T47D (cell line): ENCODE measurements at regions not wholly inside any gene's neighbourhood (a gene's known extent, or its start where the extent isn't known, plus 50 kb on each side); places are given as distances from the start of the nearest gene placed in this dataset.

Source experiments
- DNase-seq, 2 experiments: peaks; one replicate each; pipeline versions ENCODE4 v3.0.0 to v3.0.0-alpha.2; 2011 to 2012; ENCODE audit warnings: low read depth in 1 of 2, low spot score in 1 of 2
- JUND ChIP-seq: IDR thresholded peaks from 2 replicates; pipeline ENCODE4 v1.6.1; 2012; ENCODE audit warnings: low read depth
- in situ Hi-C: cut with HindIII; loops from 2 replicates; pipeline ENCODE4 v1.10.0; 2016; ENCODE audit warnings: low sequenced_read_pairs, low pct_unique_long_range_greater_than_20kb

DNA sequence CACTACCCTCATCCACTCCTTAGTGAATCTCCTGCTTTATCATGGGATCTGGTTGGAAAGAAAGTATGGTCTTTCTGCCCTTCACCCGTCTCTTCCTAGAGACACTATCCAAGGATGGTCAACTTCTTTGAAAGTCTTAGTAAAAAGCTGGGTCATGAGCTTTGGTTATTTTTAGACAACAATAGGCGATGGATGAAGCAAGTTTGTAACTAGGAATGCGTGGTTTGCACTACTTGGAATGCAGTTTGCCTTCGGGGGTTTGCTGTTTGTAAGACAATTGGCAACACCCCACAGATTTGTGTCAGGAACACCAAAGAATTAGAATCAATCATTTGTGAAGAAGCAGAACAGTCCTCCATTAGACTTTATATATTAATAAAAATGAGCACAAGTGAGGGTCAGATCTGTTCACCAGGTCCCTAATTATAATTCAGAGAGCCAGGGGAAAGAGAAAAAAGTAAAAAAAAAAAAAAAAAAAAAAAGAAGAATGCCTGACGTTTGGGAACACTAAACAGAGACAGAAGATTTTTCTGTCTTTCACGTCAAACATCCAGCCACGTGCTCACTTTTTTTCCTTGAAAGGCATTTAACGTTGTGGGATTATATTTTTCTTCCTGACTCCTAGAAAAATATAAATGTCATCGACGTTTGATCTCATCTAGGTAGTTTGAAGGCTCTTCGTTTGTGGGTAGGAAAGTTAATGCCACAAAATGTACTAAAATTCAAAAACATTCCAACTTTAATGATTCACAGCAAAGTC is 60.7 kb upstream of the BTG3 start:
- in situ Hi-C loops, result no loop called here
- peak; percentile 16 to 81 for DNase-seq
- TF ChIP-seq JUND, result no peak

DNA sequence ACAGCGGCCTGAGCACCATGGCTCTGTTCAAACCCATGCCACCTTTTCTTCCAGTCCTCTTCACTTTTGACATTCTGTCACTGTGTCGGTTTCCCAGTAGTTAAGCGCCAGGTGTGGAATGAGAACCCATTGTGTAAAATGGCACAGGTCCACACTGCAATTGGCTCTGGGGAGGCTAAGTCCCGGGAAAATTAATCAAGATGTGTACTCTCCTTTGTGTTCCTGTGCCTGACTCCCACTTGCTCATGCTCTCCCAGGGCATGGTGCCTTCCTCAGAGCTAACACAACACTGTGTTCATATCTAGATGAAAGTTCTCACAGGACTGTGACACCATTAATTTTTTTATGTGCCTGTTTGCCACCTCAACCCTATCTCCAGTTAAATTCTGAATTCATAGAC is 59.0 kb upstream of the BTG3 start:
- no peak for TF ChIP-seq JUND
- in situ Hi-C loops, result no loop called here
- peak in 1 of 2 experiments; percentile 73 for DNase-seq

DNA sequence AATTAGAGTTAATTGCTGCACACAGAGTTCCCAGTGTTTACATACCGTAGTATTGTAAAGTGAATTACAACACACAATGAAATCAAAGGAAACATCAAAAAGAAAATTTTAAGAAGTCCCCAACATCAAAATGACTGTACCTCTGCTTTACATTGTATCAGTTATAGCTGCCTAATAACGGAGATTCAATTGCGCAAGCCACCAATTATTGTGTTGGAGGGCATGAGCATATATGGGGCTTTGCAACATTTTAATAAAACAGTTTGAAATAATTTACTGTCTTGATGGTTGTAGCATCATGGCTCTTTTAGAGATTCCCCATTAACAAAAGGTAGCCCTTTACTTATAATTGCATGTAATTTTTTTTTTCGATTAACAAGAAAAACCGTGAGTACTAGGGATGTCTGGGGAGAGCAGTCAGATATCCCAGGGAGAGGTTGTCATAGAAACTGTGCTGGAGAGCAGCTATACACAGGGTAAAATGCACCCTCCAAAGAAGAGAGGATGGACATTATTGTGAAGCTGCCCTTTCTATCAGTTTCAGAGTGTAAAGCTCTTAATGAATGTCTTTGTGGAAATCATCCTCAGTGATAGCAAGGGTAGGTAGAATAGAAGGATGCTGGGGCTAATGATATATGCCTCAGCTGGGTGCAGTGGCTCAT is 55.9 kb upstream of the BTG3 start:
- in situ Hi-C loops, result no loop called here
- no peak for DNase-seq
- no peak for TF ChIP-seq JUND

DNA sequence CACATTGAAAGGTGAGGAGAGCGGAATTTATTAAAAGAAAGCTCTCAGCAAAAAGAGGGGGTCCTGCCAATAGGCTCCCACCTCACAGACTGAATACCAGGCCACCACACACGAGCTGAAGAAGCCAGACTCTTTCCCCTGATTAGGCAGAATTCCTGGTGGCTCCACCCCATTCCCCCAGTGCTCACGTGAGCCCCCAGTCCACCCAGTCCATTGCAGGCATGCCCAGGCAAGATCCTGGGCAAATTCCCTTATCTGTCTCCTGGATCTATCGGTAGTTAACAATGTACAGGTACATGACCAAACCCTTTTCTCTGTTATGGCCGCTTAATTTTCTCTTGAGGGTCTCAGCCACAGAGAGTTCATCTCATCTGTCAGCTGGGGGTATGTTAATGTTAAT is 54.6 kb upstream of the BTG3 start:
- no peak for TF ChIP-seq JUND
- peak in 1 of 2 experiments; percentile 42 for DNase-seq
- in situ Hi-C loops, result no loop called here
